ENCODE measurements at regions not wholly inside any gene's neighbourhood (a gene's known extent, or its start where the extent isn't known, plus 50 kb on each side); places are given as distances from the start of the nearest gene placed in this dataset.

DNA sequence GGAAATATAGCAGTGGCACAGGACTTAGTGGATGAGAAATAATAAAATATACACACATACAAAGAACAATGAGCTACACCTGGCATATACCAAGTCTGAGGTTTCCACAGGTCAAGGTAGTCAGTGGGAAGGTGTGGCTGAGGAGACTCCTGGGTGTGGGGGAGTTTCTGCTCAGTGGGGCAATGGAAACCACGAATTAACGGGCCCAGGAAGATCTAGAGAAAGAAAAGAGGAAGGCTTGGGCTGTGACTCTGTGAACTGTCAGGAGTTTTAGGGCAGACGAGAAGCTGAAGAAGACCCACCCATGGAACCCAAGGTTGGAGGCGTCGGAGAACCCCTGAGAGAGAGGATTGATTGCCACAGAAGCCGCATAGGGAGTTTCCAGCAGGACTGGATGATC is 196.5 kb downstream of the HERPUD2 start:
- DNase-seq, result no peak

DNA sequence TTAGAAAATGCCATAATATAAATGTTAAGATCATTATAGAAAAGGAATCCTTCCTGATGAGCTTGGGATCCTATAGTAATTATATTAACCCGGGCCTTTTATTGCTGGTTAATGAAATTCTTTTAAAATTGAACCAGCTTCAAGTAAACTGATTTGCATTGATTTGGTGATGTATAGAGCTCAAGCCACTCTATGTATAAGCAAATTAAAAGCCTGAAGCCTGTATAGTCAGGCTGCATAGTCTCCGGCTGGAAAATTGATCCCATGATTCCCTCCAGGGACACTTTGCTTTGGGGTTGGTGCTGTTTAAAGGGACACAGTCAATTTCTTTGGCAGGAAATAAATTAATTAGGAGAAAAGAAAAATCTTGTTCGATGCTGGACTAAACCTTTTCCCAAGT is 199.1 kb downstream of the HERPUD2 start:
- DNase-seq, result no peak

DNA sequence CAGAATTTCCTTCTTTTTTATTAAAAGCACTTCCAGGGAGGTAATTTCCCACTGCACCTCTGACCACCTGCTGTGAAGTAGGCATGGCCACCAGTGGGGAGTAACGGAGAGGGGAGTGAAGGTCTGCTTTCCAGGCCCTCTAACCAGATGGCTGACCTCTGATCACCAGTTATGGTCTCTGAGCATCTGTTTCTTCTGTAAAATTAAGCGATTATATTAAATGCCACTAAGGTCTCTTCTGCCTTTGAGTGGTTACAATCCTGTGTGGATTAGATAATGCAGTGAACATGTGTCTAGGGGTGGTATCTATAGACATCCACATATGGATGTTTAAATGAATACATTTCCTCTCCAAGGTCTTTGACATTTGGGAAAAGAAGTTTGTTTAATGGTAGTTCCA is 199.6 kb downstream of the HERPUD2 start:
- DNase-seq, result no peak

DNA sequence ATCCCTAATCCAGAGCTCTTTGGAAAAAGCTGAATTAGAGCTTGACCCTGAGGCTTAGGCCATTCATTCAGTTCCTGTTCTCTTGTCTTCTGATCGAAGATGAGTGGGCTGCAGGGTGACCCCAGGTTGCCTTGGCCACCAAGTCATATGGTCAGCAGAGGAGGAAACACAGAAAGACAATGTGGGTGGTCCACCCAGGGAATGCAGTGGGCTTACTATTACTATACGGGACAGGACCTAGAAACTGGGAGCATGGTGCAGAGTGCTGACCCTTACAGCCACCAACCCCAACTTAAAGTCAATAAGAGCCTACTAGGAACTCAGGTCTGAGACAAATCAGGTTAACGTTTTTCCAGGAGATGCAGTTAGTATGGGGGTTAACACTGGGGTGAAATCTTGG is 200.5 kb downstream of the HERPUD2 start:
- no peak for DNase-seq

DNA sequence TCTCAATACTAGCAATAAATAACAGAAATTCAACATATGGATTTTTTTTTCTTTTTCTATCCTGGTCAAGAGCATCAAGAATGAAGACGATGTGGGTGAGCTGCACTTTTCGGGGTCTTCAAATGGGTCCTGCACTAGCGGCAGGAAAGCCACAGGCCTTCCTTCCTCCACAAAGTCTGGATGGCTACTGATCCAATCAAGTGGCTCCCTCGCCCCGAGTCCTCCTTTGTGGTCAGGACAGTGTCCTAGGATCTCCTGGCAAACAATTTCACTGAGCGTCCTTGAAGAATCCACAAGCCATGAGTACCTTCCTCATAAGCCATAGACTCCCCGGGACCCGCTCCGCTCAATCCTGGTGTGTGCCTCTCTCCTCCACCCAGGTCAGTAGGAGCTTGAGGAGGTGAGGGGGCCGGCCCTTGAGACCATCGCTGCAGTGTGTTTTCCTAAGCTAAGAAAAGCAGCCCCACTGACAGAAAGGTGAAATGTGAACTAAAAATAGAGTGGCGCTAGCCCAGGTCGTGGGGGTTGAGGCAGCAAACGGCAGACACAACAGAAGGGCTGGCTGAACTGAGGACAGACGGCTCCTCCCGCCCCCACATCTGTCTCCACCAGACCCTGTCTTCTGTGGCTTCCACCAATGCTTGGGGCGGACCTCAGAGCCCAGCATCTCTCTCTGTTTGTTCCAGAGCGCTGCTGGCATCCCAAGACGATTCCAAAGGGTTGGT is 202.3 kb downstream of the HERPUD2 start:
- no peak for DNase-seq

DNA sequence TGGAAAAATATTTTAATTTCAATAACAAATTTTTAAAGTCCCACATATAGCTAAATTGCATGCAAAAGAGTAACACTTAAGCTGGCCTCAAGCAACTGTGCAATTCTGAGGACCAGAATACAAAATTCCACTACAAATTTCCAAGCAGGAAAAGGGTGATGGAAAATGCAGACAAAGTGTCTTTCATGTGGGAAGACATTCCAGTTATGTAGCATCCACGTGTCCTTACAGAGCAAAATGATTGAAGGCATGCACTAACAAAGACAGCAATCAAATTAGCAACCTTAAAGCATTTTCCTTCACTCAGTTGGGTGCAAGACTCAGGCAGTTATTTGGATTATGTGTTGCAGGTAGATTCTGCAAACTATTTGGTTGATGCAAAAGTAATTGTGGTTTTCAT is 203.7 kb downstream of the HERPUD2 start:
- no peak for DNase-seq

DNA sequence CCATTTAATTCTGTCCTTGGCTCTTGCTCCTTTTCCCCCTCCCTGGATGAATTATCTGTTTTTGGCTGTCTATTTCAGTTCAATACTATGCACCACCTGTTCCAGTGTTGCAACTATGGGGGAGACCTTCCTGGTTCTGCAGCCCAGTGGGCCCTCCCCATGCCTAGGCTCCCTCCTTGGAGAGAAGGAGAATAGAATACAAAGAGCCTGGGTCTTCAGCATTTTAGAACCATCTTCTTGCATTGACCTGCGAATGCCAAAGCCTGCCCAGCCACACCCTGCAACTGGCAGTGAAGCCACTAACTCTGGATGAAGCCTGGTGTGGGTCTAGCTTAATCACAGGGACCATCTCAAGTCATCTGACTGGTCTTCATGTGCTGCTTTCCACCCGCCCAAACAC is 207.1 kb downstream of the HERPUD2 start:
- no peak for DNase-seq

DNA sequence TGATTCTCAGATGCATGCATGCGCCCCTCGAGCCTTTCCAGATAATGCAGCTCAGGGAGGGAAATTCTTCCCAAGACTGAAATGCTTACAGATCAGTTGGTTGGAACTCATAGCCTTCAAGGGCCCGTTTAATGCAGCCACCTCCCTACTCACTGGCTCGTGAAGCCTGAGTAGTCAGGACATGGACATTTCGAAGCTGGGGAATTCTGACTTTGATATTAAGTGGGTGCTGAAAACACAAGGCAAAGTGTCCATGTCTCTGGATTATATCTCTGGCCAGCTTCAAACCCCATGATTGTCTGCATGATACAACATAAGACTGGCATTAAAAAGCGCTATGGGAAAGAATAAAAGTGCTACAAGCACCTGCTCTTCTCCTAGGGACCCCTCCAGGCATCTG is 207.5 kb downstream of the HERPUD2 start:
- no peak for DNase-seq

DNA sequence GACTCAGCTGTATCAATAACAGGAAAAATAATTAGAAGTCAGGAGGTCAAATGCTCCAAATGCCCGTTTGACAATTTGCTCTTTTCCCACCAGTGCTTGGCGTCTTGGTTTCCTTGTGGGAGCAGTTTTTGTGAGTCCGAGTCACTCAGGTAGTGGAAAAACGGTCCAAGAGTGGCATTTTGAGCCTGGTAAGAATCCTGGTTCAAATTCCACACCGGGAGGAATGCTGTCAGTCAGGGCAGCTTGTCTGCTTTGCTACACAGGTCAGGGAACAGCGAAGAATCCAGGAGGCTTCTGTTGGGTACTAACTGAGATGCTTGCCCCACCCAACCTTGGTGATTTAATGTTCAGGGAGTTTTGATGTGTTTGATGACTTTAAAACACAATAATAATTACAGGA is 209.5 kb downstream of the HERPUD2 start:
- no peak for DNase-seq

DNA sequence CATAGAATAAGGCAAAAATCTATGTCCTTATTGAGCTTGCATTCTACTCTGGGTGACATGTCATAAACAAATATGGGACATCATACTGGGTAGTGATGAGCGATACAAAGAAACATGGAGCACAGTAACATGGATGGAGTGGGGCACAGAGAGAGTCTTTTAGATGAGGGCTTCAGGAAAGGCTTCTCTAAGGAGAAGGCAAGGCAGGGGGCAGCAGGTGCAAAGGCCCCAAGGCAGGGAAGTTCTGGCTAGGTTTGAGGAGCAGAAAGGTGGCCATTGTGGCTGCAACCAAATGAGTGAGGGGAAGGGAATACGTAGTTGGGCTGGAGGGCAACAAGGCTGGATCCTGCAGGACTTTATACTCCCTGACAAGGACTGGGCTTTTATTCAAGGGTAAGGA is 211.4 kb downstream of the HERPUD2 start:
- DNase-seq, result no peak

DNA sequence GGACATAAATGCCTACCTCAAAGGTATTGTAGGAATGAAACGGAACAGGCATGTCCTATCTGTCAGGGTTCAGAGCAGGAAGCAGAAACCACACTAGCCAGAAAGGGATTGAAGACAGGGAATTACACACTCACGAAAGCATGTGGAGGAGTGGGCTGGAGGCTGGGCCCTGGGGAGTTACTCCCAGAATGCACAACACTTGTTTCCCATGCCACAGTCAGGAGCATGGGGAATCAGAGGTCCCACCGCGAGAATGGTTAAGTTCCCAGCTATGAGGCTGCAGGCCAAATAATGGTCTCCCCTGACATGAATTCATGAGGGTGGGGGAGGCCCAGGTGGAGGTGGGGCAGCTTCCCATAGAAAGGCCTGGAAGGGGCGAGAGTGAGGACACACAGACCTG is 212.7 kb downstream of the HERPUD2 start:
- DNase-seq, result no peak

DNA sequence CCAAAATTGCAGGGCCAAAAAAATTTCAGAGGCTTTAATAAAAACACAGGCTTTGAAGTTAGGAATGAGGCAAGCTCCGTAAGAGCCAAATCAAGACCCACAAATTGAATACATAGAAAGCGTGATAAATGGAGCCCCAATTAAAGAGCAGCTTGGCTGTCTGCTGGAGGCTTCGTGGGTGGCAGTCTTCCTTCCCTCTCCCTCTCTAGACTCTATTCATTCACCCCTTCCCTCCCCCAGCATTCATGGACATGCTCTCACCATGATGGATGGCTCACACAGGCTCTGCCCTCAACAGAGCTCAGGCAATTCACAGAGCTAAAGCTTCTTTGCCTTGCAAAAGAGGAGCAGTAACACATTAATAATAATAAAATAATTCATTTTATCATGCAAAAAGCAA is 214.1 kb downstream of the HERPUD2 start:
- no peak for DNase-seq

DNA sequence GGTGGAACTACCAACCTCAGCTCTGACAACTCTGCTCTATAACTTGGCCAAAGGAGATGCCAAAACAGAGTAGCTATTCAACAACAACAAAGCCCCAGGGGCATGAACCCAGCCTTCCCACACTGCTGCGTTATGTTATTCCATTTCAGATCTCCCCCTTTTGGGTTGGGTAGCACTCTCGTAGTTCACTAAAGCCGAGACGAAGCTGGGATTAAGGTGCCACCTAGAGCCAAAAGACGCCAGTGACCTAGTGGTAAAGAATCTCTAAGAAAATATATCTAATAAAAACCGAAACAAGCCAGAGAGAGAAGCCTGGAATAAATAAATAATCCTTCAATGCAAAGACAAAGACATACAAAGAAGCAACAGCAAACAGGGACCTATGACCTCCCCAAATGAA is 217.3 kb downstream of the HERPUD2 start:
- no peak for DNase-seq

DNA sequence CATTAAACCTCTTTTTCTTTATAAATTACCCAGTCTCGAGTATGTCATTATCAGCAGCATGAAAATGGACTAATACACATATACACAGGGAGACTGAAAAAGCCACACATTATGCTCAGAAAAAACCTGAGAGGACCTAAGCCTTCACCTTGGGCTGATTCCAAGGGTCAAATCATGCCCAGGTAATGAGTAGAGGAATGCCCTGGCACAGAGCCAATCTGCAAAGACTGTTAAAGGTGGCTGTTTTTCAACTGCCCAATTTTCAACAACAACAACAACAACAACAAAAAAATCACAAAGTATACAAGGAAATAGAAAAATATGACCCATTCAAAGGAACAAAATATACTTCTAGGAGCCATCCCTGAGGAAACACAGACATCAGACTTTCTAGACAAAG is 220.2 kb upstream of the TBX20 start:
- DNase-seq, result no peak

DNA sequence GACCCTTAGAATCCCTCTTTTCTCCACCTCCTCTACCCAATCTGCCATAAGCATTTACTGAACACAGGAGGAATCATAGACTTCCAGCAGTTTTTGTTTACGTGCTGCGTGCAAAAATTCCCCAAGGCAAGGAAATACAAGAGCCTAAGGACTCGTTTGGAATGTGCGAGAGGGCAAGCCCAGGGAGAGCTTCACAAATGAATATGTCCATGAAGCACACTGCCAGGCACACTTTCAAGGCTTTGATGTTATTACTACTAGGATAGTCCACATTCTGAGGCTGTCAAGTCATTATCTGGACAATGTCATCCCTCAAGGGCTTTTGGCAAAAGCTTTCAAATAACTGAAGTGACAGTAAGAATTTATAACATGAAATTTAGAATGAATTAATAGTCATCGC is 214.7 kb upstream of the TBX20 start:
- DNase-seq, result no peak

DNA sequence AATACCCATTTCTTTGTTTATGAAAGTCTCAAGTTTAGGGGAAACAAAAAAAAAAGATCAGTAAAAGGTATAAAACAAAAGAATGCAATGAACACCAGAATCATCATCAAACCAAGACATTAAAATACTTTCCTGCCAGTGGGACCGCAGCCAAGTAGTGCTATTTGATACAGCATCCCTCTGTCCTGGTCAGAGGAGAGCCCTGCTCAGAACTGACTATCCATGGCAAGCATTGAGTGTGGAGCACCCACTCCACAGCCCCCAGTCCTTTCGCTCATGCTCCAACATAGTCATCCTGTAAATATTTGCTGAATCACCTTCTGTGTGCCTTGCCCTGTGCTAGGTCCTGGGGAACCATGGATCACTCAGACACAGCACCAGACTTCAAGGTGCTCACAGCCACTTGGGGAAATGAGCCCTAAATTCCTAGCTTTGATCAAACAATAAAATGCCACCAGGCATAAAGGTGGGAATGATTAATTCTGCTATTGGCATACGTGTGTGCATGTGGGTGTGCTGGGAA is 213.6 kb upstream of the TBX20 start:
- DNase-seq, result no peak

DNA sequence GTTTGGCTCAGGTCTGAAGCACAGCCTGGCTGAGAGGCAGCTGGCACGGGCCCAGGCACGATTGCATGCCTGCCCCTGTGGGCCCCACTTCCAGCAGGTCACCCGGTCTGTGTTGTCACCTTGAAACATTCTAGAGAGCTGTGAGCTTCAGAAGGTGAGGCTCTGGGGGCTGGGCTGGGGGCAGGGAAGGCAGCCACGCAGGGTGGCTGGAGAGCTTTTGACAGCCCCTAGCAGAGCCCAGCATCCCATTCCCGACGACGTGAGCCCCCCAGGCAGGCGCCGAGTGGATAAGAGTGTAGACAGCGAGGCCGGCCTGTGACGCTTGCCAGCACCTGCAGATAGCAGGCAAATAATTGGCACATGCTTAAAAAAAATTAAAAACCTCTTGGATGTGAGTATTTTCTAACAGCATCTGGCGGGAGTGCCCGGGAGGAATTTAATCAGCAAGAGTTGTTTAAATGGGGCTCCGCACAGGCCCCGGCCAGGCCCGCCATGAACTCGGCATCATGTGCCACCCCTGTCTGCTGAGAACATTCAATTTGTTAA is 212.0 kb upstream of the TBX20 start:
- no peak for DNase-seq

DNA sequence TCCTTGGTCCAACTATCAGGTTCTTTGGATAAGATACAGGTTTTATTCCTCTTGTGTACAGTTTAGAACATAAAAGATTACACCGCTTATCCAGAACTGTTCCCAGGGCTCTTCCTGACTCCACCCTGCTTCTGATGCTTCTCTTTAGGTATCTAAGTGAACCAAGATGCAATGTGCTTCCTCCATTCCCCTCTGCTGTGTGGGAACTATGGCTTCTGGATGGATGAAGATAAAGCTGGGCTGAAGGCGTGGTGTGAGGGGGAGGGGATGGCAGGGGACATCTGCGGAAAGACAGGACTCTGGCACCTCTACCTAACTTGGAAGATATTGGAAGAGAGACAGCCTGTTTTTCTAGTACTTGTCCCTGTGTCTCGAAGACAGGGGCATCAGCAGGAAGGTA is 209.9 kb upstream of the TBX20 start:
- no peak for DNase-seq

DNA sequence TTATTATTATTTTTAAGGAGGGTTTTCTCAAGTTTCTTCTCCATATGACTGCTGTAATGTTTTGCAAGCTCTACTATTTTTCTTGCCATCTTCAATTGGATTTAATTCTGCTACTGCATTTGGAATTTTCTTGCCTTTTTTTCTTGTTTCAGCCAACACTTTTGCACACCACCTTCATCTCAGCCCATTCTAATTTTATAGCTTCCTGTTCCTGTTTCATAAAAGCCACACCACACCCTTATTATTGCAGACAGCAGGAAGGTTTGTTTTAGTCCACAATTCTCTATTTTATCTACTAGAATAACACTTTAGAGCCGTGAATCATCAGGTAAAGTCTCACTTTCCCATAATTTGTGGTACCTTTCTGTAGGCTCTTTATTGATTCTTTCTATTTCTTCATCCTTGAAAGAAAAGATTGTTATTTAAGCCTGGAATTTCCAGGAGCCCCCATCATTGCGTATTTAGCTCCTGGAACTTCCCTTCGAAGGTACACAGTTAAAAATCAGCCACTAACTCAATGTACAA is 209.3 kb upstream of the TBX20 start:
- no peak for DNase-seq

DNA sequence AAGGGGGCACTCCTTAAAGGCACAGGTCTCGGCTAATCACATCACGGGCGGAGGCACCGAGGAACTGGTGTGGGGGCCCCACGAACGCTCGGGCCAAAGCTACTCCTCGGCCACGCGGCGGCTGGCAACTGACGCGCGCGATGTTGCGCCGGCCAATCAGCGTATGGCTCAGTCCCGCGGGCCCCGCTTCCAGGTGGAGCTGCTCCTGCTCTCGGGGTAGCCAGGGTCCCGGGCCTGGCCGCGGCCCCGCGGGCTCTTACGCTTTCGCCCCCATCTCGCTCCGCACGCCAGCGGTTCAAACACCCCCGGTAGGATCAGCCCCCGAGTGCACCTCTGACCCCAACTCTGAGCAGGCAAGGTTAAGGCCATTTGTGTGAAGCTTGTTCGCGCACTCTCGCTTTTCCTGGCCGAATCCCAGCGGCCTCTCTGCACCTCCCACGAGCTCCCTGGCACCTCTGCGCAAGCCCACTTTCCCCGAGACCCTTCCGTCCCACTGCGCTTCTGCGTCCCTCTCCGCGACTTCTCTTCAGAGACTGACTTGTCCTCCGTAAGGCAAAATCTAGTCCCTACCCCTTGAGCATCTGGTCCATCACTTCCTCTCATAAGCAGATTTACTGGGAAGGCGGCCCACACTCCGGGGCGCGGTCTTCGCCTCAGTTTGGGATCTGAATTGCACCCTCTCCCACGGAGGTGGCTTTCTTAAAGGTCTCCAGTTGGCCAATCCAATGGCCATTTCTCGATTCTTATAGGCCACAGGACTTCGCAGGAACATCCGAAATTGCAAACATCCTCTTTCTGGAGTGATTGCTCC is 200.9 kb upstream of the TBX20 start:
- DNase-seq, result no peak

DNA sequence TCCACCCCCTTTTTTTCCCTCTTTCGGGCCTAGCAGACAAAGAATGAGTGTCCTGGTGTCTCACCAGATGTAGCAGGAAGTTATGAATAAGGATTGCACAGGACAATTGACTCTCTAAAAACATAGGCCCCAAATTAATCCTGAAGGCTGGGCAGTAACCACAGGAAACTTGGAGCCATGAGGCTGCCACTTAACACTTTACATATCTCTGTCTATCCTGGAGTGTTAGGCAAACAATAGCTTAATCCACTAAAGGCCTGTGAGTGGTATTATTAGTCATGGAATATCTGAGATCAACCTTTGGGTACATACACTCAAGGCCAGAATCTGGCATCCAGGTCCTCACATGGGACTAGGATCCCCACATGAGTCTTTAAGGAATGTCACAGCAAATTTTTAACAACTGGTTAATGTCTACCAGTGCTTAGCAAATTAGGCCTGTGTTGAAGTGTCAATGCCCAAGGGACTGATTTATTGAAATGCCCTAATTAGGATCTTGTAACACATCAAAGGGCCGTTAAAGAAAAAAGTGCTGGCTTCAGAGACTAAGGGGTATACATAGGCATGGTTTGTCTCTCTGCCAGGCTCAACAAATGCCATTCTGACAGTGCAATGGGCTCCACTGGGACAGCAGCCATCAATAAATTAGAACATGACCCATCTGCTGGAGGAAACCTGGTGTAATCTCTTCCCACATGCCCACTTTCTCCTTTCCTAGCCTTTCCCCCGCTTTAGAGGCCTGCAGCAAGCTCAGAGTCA is 196.7 kb upstream of the TBX20 start:
- no peak for DNase-seq

DNA sequence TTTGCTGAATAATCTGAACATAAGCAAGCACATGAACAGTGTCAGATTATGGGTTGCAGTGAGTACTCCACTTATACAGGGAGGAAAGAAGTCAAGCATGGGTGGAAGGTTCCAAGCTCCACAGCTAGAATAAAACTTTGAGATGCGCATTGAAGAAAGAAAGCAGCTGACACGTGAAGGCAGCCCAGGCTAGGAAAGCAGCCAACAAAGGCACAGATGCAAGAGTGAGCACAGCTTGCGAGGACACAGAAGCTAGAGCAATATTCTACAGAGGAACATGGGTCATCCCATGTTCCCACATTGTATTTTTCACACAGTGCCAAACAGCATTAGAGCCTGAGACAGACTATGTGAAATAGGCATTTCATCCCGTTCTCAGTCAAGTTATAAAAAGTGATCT is 194.6 kb upstream of the TBX20 start:
- DNase-seq, result no peak

DNA sequence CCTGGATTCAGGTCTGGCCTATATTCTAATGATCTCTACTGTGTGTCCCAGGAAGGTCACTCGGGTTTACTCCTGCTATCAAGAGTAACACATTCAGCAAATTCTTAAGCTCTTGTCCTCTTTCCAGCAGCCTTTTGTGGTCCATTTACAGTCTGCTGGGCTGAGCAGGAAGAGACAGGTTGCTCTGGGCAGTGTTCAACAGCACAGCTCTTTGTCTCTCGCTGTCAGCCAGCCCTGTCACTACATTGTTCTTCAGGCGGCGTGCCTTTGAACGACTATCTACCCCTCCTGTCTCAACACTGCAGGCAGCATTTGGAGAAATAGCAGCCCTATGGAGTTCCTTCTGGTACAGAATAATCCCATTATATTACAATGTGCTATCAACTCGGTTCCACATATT is 192.2 kb upstream of the TBX20 start:
- no peak for DNase-seq

Data from activated T-cell treated with anti-CD3 and anti-CD28 coated beads for 4 hours (primary cell).